ENCODE measurements at regions not wholly inside any gene's neighbourhood (a gene's known extent, or its start where the extent isn't known, plus 50 kb on each side); places are given as distances from the start of the nearest gene placed in this dataset.
"Not testable (repeated sequence)": the region's sequence is repeated elsewhere in the genome, so short reads cannot be mapped to it uniquely, and the experiment has no call there.

DNA sequence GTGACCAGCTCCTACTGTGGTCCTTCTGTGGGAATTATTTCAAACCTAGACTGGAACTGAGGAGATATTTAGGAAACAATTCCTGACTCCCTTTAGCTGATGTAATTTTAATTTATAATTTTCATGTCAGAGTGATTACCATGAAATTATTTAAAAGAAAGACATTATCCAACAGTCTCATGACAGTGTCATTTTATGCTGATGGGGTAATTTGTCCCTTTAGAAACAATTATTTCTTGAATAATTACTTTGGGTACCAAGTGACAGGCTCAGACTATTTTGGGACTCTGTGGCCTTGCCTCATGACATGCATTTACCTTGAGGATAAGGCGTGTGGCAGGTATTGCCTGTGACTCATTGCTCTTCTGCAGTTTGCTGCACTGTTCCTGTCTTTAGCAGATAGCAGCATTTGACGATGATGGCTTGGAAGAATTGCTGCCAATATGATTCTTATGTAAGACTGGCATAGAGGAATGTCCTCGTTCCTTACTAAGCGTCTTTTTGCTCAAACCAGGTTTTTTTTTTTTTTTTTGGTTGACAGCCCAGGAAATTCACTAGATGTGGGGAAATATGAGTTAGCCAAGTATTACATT lies 206.0 kb upstream of the HMCN1 start:
- peak in 1 of 2 donors; percentile 23 for ATAC-seq
- no peak for DNase-seq
- intact Hi-C loops (cut with DNase I), result no loop called here

DNA sequence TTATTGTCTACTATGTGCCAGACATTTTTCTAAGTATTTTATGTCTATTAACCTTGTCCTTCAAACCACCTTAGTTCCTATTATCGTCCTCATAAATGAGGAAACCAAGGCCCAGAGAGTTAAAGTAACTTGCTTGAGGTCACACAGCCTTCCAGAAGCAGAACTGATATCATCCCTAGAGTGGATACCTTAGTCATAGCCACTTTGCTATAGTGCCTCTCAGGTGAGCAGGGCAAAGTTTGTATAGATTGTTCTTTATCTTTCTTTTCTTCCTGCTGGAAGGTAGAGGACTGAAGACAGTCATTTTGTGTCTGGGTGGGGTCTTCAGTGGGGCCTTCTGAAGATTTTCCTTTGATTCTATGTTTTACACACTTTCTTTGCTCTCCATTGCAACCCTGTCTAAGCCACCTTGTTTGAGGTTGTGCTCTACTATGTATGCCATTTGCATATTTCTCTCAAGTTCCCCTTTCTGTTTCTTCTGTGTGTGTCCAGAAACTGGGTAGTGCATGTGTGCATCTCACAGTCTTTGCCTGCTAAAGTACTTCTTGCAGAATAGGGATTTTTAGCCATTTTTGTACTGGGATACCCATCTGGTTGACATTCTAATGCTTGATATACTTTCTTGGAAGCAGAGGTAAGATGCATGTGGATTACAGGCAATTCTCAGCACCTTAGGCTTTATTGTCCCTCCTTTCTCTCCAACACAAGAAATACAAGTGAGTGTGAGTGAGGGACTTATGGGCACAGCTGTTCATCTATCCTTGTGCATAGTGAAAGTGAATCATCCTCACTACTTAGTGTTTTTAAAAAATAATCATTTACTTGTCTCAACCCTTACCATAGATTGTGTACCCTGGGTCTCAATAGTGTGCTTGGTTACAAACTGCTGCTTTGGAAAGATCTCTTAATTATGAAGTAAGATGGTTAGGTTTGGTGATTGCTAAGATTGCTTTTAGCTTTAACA lies 207.6 kb upstream of the HMCN1 start:
- ATAC-seq (no peak), DNase-seq (no peak)
- intact Hi-C loops (cut with DNase I), result no loop called here

DNA sequence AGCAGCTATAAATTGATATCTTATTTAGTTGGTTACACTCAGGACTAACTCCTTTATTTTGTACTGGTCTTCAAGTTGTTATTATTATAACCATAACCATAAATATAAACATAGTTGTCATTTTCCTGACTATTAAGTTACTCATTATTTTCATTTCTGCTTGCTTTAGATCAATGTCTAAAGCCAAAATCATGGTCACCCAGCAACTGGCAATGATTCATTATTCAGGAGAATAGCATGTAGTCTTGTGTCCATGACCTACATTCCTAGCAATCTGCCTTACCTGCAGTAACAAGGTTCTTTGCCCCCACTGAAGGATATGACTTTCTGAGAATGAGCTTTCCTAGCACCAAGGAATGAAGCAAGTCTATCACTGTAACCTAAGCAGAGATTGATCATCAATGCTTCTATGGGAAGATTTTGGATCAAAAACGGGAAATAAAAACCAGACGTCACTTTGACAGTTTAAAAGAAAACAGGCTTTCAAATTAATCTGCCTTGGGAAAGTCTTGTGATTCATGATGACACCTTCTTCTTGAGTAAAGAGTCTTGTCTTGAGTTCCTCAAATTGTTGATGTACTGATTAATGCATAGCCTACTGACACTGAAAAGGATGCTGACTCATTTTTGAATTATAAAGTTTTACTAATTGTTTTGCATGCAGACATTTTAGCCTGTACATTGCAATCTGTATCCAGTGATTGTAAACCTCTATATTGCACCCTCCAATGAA lies 203.3 kb upstream of the IVNS1ABP start:
- DNase-seq (no peak), ATAC-seq (no peak)
- intact Hi-C loops (cut with DNase I), result no loop called here

DNA sequence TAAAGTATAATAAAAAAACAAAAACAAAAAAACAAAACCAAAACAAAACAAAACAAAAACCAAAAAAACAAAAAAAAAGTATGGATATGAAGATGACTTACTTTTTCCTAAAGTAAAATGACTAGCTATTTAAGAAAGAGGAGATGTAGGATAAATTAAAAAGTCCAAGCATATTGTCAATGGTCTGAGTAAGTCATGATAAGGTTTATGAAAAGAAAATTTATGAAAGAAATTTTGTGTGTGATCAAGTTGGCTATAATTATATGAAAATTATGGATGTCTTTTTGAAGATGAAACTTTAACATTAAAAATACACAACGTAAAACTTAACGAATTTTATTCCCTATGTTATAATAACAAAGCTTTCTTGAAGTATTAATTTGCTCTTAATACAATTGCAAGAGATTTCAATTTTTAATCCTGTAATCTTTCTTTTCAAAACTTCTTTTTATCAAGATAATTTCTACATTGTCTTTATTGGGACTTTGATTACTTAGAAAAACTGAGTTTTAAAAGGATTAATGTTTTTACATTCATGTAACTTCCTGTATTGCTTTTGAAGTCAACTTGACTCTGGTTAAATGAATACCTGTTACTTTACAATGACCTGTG lies 200.9 kb upstream of the IVNS1ABP start:
- intact Hi-C loops (cut with DNase I), result no loop called here
- DNase-seq (no peak), ATAC-seq (no peak)

DNA sequence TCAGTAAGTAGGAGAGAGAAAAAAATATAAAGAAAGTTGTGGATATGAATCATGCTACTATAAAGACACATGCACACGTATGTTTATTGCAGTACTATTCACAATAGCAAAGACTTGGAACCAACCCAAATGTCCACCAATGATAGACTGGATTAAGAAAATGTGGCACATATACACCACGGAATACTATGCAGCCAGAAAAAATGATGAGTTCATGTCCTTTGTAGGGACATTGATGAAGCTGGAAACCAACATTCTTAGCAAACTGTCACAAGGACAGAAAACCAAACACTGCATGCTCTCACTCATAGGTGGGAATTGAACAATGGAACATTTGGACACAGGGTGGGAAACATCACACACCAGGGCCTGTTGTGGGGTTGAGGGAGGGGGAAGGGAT lies 200.3 kb upstream of the IVNS1ABP start:
- ATAC-seq; intact Hi-C loops (cut with DNase I); DNase-seq: not testable (repeated sequence)

DNA sequence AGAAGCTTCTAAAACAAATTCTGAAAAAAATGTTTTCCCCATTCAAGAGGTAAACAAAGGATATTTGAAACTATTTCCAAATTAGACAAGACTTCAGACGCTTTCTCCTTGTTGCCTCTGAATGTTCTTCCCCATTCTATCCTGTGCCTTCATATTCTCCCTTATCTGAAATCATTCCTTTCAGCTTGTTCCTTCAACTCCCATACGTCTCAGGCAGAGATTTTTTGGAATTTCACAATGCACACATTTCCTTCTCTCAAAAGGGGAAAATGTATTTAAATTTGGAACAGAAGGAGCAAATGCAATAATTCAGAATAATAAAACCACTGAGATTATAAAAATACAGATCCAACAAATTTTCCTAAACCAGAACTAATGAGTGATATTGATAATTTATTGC lies 198.7 kb upstream of the IVNS1ABP start:
- ATAC-seq, result no peak
- intact Hi-C loops (cut with DNase I), result no loop called here
- no peak for DNase-seq

DNA sequence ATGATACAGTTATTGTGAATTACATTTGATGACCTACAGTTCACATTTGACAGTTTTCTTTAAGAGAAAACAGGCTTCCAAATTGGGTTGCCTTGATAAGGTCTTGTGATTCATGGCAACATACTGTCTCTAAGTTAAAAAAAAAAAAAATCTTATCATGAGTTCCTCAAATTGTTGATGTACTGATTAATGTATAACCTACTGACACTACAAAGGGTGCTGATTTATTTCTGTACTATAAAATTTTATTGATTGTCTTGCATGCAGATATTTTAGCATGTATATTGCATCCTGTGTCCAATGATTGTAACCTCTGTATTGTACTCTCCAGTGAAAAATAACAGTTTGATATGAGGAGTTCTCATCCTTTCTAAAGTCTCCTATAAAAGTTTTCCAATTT lies 197.3 kb upstream of the IVNS1ABP start:
- DNase-seq (no peak), ATAC-seq (no peak)
- intact Hi-C loops (cut with DNase I), result no loop called here

DNA sequence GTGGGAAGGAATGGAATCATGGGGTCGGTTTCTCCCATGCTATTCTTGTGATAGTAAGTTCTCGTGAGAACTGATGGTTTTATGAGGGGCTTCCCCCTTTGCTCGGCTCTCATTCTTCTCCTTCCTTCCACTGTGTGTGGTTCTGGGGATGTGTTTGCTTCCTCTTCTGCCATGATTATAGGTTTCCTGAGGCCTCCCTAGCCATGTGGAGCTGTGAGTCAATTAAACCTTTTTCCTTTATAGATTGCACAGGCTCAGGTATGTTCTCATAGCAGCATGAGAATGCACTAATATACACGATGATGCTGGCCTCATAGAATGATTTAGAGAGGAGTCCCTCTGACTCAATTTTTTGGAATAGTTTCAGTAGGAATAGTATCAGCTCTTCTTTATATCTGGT lies 195.4 kb upstream of the IVNS1ABP start:
- ATAC-seq (no peak), DNase-seq (no peak)
- intact Hi-C loops (cut with DNase I), result no loop called here

DNA sequence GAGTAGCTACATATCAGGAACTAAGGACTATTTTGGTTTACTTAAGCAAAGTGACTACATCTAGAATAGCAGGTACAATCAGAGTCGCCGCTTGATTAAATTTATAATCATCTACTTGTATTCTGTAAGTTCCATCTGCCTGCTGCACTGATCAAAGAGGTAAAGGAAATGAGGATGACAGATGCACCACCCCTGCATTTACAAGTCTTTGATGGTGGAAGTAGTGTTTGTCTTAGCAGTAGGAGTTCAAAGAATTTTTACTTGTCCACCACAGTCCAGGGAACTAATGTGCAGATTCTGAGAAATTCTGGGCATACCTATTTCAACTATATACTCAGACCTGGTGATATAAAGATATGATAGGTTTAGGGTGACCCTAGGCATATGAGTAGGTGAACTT lies 184.1 kb upstream of the IVNS1ABP start:
- DNase-seq, result no peak
- ATAC-seq, result no peak
- intact Hi-C loops (cut with DNase I), result no loop called here

DNA sequence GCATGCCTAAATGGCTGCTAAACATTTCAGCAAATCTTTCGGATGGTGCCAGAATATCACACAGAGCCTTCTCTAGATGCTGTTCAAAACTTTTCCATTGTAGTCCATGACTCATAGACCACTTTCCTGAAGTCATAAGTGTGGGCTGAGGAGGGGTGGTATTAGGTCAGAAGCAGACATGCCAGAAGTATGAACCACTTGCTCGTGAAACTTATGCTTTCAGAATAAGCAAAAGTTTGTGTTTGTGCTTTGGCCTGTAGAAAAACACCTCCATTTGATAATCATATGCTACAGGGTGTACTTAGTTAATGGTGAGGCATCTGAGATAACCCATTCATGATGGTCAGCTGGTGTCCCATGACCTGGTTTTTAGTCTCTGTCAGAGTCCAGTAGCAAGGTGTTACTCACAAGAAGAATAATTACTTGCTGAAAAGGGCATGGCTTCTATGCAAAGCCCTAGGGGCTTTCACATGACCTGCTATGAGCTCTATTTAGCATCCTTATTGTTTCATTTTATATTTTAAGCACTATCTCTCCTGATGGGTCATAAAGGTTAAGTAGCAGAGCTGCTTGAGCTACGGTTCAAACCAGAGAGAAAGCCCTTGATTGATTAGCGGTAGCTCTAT lies 183.1 kb upstream of the IVNS1ABP start:
- ATAC-seq (peak in 1 of 2 donors; percentile 83), DNase-seq (no peak)
- intact Hi-C loops (cut with DNase I), result no loop called here

DNA sequence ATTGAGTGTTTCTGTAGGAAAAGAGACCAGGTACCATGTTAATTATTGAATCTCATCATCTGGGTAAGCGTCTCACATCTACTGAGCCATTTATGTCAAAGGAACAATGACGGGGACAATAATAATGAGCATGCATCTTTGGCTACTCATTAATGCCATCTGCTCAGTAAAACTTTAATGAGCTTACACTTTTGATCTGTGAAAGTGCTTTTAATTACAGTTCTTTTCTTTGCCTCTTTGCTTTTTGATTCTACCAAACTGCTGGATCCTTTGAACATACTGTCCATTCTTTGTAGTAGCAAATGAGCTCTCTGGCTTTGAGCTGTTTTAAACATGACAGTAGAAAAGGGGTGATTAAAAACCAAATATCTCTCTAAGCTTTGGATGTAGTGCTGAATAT lies 181.2 kb upstream of the IVNS1ABP start:
- intact Hi-C loops (cut with DNase I), result no loop called here
- no peak for DNase-seq
- ATAC-seq, result no peak

DNA sequence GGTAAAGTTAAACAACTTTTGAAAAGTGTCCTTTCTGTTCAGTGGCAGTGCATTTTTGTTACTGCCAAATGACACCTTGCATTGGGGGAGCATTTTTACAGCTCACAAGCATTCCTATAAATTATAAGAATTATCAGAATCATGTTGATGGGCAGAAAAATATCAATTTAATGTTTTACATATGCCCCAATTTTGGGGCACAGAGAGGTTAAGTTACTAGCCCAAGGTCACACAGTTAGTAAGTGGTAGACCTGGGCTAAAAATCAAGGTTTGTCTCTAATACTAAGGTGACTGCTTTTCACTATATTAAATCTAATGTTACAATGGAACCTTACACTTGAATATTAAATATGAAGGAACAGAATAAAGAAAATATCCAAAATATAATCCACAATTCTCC lies 180.1 kb upstream of the IVNS1ABP start:
- DNase-seq (no peak), ATAC-seq (no peak)
- intact Hi-C loops (cut with DNase I), result no loop called here

DNA sequence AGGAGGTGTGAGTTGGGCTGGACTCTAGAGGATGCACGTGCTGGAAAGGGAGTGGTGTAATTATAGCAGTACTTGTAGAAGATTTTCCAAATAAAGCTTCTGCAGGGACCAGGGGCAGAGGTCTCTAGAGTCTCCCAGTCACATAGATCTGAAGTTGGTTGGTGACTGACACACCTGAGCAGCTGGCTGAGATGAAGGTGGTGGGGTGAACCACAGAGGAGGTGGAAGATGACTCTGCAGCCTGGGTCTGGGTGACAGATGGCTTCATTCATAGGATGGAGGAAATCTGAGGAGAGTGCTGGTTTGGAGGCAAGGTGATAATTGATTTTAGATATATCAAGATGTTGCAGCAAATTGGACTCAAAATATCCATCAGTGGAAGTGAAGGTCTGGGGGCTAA lies 178.9 kb upstream of the IVNS1ABP start:
- ATAC-seq (peak in 1 of 2 donors; percentile 19), DNase-seq (no peak)
- intact Hi-C loops (cut with DNase I), result no loop called here

DNA sequence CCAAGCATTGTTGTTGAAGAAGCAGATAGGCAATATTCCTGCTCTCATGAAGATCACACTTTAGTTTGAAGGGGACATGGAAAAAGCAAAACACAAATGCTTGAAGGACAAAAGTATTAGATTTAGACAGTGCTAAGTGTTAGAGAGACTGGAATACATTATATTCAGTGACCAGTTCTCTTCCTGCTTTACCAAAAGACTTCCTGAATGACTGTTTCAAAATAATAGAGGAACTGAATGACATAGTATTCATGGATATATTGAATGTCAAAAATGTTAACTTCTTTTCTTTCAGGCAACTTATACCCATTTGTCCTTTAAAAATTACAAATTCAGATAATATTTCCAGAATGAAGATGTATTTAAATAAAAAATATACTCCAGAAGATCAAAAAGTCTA lies 178.0 kb upstream of the IVNS1ABP start:
- DNase-seq, result no peak
- intact Hi-C loops (cut with DNase I), result no loop called here
- ATAC-seq, result no peak

DNA sequence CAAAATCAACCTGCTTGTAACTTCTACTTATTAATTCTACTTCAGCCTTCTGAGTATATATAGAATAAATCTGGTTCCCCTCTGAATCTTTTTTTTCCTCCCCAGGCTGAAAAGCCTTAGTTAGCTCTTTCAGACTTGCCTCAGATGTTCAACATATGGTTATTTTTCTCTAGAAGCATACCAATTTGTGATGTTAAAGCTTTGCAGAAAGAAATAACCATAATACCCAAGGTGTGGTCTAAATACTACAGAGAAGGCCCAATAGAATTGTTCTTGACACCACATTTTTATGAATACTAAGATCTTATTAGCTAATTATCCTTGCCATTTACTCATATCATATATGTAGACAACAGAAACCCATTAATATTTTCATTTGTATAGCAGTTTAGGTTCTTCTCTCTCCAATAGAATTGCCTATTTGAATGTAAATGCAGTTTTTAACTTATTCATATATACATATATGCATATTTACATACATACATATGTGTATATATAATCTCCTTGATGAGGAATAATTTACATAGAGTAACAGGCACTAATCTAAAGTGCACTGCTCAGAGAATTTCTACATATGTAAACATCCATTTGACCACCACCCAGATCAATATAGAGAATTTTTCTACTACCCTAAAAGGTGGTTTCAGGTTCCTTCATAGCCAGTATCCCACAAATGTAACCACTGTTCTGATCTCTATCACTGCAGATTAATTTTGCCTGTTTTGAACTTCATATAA lies 175.2 kb upstream of the IVNS1ABP start:
- DNase-seq (no peak), ATAC-seq (no peak)
- intact Hi-C loops (cut with DNase I), result no loop called here

DNA sequence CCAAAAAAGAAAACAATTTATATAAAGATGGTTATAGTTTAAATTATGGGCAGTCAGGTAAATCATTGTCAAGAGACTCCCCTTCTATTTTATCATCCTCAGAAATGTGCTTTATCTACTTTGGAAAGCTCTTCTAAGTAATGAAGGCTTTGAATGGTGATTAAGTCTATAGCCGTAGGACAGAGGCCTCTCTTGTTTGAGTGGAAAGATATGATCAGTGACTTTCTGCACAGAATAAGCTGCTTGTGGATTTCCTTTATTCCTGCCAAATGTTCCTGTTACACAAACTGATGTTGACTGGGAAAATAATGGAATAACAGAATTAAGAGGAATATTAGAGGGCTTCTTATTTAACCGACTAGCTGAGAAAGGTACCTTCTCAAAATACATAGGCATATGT lies 174.6 kb upstream of the IVNS1ABP start:
- DNase-seq (no peak), ATAC-seq (no peak)
- intact Hi-C loops (cut with DNase I), result no loop called here

DNA sequence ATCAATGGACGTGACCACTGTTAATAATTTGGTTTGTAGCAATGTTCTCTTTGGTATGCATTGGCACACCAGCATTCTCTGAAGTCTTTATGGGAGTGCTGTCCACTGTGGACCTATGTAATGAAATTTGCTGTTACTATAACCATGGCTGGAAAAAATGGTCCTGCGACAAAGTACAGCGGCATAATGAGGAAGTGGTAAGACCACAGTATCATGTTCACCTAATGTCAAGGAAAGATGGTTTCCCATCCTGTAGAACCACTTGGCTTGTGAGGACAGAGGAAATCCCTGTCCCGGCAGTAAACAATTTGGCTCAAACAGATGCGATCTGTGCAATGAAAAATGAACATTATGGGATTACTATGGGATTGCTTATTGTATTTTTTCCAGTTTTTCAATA lies 173.9 kb upstream of the IVNS1ABP start:
- ATAC-seq, result no peak
- intact Hi-C loops (cut with DNase I), result no loop called here
- DNase-seq, result no peak

DNA sequence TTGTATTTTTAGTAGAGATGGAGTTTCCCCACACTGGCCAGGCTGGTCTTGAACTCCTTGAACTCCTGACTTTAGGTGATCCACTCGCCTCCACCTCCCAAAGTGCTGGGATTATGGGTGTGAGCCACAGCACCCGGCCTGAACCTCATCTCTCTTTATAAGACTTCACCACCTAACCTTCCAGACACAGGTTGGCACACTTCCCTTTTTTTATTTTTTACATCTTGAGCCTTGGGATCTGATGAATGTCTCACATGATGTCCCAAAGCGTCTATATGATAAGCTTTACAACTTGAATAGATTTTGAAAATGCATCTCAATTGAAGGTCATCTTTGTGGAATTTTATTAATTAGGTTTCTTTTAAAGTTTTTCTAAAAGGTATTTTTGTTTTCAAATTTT lies 172.4 kb upstream of the IVNS1ABP start:
- DNase-seq (no peak), ATAC-seq (no peak)
- intact Hi-C loops (cut with DNase I), result loop anchor here in 1 of 2 donors (10.0 kb wide), 1 partner anchor 175 kb away; the partner anchor contains the start of gene IVNS1ABP

DNA sequence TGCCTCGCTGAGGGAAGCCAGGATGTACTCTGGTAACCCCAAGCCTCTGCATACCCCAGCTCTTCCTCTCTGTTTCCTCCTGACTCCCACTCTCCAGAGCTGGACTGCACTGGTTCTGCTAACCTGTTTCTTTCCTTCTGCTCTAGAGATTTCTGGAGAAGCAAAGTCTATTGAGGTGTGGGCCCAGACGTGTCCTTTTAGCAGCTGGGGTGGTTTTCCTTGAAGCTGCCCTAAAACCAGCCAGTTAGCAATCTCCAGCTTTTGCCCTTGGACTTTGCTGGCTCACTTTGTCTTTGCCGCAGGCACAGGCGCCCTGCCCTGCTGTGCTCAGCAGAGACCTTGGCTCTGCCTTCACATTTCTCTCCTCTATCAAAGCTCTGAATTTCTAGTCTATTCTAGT lies 171.8 kb upstream of the IVNS1ABP start:
- intact Hi-C loops (cut with DNase I), result loop anchor here in 1 of 2 donors (10.0 kb wide), 1 partner anchor 174 kb away; the partner anchor contains the start of gene IVNS1ABP
- DNase-seq (no peak), ATAC-seq (peak; percentile 72 to 84)

All from left cardiac atrium (tissue), 4 donors.